ENCODE measurements at regions not wholly inside any gene's neighbourhood (a gene's known extent, or its start where the extent isn't known, plus 50 kb on each side); places are given as distances from the start of the nearest gene placed in this dataset.

DNA sequence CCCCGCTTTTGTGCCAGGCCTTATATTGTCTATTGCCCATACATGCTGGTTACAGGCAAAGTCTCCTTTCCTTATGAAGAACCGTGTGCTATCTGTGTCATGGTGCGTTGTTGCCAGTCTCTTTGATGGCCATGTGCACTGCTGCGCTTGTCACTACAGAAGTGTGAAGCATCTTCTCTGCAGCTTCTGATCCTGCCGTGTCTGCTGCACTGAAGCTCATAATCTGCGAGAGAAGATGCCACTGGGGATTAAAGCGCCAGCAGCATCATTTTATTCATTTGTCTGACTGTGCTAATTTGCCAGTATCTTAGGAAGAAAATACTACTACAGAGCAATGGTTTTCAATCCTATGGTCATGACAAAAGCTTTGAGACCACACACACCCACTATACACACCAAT, 330.1 kb downstream of the FAT3 start:
- no peak for DNase-seq (ENCODE audit: low read depth)
- TF ChIP-seq CTCF (IDR thresholded peaks at IDR 0.05; ENCODE audit: low read depth, low read length, missing control alignments): no peak
- no peak overlapping the region for H3K4me3 ChIP-seq (ENCODE audit: low read depth, low read length)
- in situ Hi-C loops (cut with HindIII; ENCODE audit: low sequenced_read_pairs): no loop called here

- no peak overlapping the region for H3K4me3 ChIP-seq (ENCODE audit: low read depth, low read length)
- no peak for TF ChIP-seq CTCF (IDR thresholded peaks at IDR 0.05; ENCODE audit: low read depth, low read length, missing control alignments)
- peak; percentile 43 for DNase-seq (ENCODE audit: low read depth)
- in situ Hi-C loops (cut with HindIII; ENCODE audit: low sequenced_read_pairs): no loop called here
Observed at GRCh38 chr11:92556431-92556830, 331.8 kb downstream of the FAT3 start.

- in situ Hi-C loops (cut with HindIII; ENCODE audit: low sequenced_read_pairs): no loop called here
- no peak for TF ChIP-seq CTCF (IDR thresholded peaks at IDR 0.05; ENCODE audit: low read depth, low read length, missing control alignments)
- DNase-seq (ENCODE audit: low read depth): no peak
- no peak overlapping the region for H3K4me3 ChIP-seq (ENCODE audit: low read depth, low read length)
Observed at GRCh38 chr11:92557879-92558278, 333.3 kb downstream of the FAT3 start.

GRCh38 chr11:92558323-92558722, 333.7 kb downstream of the FAT3 start:
- in situ Hi-C loops (cut with HindIII; ENCODE audit: low sequenced_read_pairs): no loop called here
- no peak overlapping the region for H3K4me3 ChIP-seq (ENCODE audit: low read depth, low read length)
- DNase-seq (ENCODE audit: low read depth): no peak
- TF ChIP-seq CTCF (IDR thresholded peaks at IDR 0.05; ENCODE audit: low read depth, low read length, missing control alignments): no peak

DNA sequence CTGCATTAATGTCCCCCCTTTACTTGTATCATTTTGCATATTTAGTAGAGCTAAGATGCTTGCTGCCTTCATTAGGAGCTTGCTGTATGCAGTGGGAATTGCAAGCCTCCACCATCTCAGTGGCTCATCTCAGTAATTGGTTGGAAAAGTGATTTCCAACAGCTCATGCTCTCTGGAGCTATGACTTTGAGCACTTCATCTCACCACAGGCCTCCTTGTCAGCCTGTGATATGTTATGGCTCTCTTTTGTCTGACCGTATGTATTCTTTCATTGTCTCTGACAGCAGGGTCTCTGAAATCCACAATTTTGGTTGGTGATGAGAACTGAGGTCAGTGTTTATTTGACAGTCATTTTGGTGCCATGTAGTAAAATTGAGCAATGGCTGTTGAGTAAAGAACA, 345.1 kb downstream of the FAT3 start:
- H3K4me3 ChIP-seq (ENCODE audit: low read depth, low read length): no peak overlapping the region
- in situ Hi-C loops (cut with HindIII; ENCODE audit: low sequenced_read_pairs): no loop called here
- TF ChIP-seq CTCF (IDR thresholded peaks at IDR 0.05; ENCODE audit: low read depth, low read length, missing control alignments): no peak
- no peak for DNase-seq (ENCODE audit: low read depth)

- DNase-seq (ENCODE audit: low read depth): no peak
- no peak for TF ChIP-seq CTCF (IDR thresholded peaks at IDR 0.05; ENCODE audit: low read depth, low read length, missing control alignments)
- in situ Hi-C loops (cut with HindIII; ENCODE audit: low sequenced_read_pairs): no loop called here
- no peak overlapping the region for H3K4me3 ChIP-seq (ENCODE audit: low read depth, low read length)
Observed at GRCh38 chr11:92572559-92572958, 347.9 kb downstream of the FAT3 start.

DNA sequence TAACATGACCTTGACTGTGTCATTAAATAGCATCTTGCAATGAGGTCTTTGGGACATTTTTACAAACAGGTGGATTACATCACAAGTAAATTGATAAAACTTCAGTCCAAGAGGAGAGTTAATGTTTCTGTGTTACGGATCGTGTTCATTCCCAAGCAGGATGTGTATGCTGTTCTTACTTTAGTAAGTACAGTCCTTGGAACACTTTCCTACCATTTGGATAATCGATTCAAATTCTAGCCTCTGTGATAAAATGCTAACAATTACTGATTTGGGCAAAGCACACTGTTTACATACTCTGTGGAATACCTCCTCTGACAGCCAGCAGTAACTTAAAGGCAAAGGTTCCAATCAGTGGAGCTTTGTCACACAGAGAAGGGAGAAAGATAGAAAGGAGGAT, 351.7 kb downstream of the FAT3 start:
- in situ Hi-C loops (cut with HindIII; ENCODE audit: low sequenced_read_pairs): no loop called here
- no peak overlapping the region for H3K4me3 ChIP-seq (ENCODE audit: low read depth, low read length)
- no peak for TF ChIP-seq CTCF (IDR thresholded peaks at IDR 0.05; ENCODE audit: low read depth, low read length, missing control alignments)
- no peak for DNase-seq (ENCODE audit: low read depth)
